COLO829 (cell line): ENCODE measurements at regions not wholly inside any gene's neighbourhood (a gene's known extent, or its start where the extent isn't known, plus 50 kb on each side); places are given as distances from the start of the nearest gene placed in this dataset.
"Not testable (repeated sequence)": the region's sequence is repeated elsewhere in the genome, so short reads cannot be mapped to it uniquely, and the experiment has no call there.

ENCODE experiments used
- DNase-seq: peaks from one replicate; pipeline ENCODE4 v3.0.0; 2012; ENCODE audit warnings: low spot score

GRCh38 chr10:46202405-46202804, 84.4 kb upstream of the ANTXRL start:
- not testable (repeated sequence) for DNase-seq

DNA sequence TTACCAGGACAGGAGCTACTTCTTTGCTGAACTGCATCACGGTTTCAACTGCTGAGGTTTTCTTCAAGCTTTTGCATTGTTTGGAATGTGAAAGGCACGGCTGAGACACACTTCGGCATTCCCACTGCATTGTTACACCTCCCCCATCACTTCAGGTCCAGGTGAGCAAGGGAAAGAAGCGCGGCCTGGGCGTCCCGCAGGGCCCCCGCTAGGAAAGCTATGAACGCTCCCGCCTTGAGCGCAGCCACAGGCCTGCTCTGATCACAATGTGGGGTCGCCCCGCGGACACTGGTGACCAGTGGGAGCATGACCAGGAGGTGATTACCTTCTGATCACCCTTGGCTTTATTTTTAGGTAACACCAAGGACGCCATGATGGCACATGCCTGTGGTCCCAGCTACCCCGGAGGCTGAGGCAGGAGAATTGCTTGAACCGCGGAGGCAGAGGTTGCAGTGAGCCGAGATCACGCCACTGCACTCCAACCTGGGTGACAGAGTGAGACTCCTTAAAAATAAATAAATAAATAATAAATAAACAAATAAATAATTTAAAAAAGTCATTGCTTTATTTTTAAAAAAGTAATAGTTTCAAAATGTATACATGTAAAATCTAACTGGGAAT, 82.2 kb upstream of the ANTXRL start:
- not testable (repeated sequence) for DNase-seq

GRCh38 chr10:46210427-46210826, 76.4 kb upstream of the ANTXRL start:
- not testable (repeated sequence) for DNase-seq

DNA sequence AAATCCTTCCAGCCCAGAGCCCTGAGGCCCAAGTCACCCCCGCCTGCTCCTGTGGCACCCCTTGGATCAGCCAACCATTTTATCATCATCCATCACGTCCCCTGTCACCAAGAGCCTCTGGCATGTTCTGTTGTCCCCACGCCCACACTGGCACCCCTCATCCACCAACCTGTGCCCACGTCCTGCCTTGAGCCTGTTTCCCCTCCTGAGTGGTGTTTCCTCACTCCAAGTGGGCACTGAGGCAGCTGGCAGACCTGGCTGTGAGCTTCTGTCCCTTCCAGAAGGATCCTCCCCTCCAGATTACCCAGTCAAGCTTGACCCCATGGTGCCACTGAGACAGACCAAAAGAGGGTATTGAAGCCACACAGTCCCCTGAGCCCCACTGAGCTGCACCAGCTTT, 71.4 kb upstream of the ANTXRL start:
- DNase-seq: no peak

DNA sequence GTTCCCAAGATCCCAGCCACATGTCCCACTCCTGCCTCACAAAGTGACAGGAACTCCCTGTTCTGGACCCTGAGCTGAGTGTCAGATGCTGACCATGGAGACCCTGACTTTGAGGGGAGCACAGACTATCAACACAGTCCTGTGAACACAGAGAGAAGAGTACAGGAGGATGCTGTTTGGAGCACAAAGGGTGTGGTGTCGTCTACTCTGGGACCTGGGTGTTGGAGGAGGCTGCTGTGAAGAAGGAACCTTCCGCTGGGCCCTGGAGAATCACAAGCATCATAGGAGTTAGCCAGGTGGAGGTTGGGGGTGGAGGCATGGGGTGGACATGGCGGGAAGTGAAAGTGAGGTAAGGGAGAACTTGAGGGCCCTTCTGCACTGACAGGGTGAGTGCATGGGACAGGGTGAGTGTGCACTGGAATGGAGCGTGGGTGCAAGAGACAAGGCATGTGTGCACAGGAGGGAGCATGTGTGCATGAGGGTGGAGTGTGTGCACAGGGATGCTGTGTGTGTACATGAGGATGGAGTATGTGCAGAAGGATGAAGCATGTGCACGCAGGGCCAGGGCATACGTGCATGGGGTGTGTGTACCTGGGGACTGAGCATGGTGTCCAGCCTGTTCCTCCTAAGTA, 70.7 kb upstream of the ANTXRL start:
- no peak for DNase-seq

- no peak for DNase-seq
Measured at GRCh38 chr10:46216836-46217751, 69.7 kb upstream of the ANTXRL start.

GRCh38 chr10:46217752-46218453, 68.9 kb upstream of the ANTXRL start:
- DNase-seq: no peak

DNA sequence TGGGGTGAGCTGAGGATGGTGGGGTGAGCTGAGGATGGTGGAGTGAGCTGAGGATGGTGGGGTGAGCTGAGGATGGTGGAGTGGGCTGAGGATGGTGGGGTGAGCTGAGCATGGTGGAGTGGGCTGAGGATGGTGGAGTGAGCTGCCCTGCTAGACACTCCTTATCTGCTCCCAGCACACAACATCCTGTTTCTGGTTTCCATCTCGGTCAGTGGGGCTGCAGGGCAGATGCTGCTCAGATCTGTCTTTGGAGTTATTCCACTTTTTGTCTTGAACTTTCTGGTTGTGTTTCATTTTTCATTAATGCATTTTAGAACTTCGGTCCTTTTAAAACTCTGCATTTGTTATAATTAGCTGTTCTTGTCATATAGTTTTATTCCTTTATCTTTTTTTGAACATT, 67.9 kb upstream of the ANTXRL start:
- DNase-seq: no peak

DNA sequence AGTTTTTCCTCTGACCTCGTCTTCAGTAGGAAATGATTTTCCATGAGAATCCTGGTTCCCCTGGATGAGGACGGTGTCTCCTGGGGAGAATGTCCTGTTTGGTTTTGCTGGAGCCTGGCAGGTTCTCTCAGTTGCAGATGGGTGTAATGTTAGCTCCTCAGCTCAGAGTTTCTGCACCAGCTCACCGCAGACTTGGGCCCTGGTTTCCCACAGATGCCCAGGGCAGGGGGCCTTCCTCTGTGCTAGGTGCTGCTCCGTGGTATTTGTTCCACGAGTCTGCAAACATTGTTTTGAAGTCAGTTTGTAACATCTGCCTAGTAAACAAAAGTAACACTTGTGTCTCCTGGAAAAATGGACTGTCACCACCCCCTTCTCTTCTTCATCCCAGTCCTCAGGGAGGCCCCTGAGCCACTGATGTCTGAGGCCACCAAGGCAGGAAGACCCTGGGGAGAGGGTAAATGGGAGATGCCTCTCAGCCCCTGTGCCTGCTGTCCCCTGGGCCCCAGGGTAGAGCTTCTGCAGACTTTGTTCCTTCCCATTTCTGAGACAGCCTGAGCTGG, 67.3 kb upstream of the ANTXRL start:
- DNase-seq: not testable (repeated sequence)

GRCh38 chr10:46220187-46220586, 66.6 kb upstream of the ANTXRL start:
- no peak for DNase-seq

GRCh38 chr10:46220872-46221538, 65.8 kb upstream of the ANTXRL start:
- DNase-seq: no peak

- peak; percentile 29 for DNase-seq
Measured at GRCh38 chr10:46222364-46222935, 64.3 kb upstream of the ANTXRL start.

DNA sequence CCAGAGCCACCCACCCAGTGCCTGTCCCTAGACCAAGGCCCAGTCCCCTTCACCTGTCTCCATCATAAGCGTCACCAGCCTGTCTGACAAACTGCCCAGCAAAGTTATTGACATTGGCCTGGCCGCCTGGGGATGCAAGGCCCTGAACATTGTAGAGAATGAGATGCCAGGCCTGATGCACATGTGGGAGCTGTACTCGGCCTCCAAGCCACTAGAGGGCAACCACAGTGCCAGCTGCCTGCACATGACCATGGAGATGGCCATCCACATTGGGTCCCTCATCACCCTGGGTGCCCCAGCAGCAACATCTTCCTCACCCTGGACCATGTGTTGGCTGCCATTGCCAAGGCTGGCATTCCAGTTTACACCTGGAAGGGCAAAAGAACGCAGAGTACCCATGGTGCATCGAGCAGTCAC, 63.7 kb upstream of the ANTXRL start:
- no peak for DNase-seq

- DNase-seq: no peak
Measured at GRCh38 chr10:46223626-46224413, 63.0 kb upstream of the ANTXRL start.

GRCh38 chr10:46224414-46224682, 62.4 kb upstream of the ANTXRL start:
- no peak for DNase-seq

GRCh38 chr10:46225597-46225996, 61.2 kb upstream of the ANTXRL start:
- DNase-seq: no peak

DNA sequence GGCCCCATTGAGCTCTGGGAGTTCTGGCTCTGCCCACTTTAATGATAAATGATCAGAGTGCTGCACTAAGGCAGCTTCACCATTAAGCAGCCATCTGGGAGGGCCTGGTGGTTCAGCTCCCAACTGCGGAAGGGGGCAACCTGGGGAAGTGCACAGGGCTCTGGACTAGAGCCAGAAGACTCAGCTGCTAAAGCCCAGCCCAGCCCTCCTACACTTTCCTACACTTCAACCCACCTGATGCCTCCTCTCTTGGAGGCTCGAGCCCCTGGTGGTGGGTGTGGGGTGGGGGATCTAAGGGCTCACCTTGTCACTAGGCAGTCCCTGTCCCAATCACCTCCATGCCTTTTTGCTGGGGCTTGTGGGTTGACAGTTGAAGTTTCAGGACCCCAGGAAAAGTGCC, 60.6 kb upstream of the ANTXRL start:
- no peak for DNase-seq

DNA sequence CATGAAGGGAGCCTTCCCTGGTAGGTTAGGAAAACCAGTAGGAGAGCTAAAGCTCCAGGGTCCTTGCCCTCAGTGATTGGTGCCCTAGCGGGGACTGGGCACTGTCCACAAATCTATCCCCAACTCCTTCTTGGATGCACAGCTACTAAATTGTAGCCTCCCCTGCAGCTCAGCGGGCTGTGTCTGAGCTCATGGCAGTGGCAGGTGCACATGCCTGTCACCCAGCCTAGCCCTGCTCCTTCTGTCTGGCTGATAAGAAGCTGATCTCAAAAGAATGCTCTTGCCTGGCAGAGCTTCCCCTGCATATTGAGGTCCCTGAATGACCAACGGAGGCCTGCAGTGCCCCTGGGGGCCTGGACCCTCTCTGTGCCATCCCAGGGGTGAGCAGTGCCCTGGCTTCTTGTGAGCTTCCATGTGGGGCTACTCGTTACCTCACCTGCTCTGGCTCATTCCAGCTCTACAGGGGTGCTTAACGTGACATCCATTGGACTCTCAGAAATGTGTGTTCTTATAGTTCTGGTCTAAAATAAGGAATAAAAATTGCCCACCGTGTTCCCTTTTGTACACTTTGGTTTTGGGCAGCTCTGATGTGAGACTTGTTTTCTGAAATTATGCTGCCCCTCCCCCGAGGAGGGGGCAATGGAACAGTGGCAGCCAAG, 59.8 kb upstream of the ANTXRL start:
- no peak for DNase-seq

DNA sequence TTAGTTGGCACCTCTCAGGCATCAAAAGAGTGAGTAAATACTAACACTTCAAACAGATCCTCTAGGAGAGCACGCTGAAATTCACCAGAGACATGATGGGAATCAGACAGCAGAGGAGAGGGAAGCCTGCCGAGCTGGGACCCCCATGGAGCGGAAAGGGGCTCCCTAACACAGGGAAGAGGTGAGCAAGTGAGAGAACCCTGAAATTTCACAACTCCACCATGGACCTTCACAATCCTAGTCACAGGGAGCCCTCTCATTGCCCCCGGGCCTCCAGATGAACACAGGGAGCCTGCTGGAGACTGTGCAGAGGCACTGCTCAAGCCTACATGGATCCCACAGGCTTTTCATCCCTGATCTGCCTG, 59.2 kb upstream of the ANTXRL start:
- DNase-seq: no peak

- DNase-seq: no peak
Measured at GRCh38 chr10:46227936-46228562, 58.7 kb upstream of the ANTXRL start.
